SU-DHL-6 (cell line): ENCODE measurements at regions not wholly inside any gene's neighbourhood (a gene's known extent, or its start where the extent isn't known, plus 50 kb on each side); places are given as distances from the start of the nearest gene placed in this dataset.

Source experiments
- H2AFZ ChIP-seq: fragments of 200-600 bp; sonication (generic); 2 replicates; pipeline ENCODE4 v1.6.1; 2014; ENCODE audit warnings: low read depth, mild to moderate bottlenecking, moderate library complexity, mixed read lengths, antibody characterized with exemption, low read length; ENCODE audit not compliant: severe bottlenecking
- H3F3A ChIP-seq: fragments of 200-600 bp; shearing (Covaris generic); 2 replicates; pipeline ENCODE4 v1.6.0; 2016; ENCODE audit warnings: antibody characterized with exemption, mild to moderate bottlenecking; ENCODE audit not compliant: insufficient read depth
- H3K27ac ChIP-seq: fragments of 200-600 bp; sonication (generic); 2 replicates; pipeline ENCODE4 v1.5.1; 2016; ENCODE audit warnings: low read depth, mild to moderate bottlenecking, low read length, moderate library complexity, mixed read lengths
- H3K27me3 ChIP-seq: fragments of 200-600 bp; sonication (generic), shearing (Covaris generic); 2 replicates; pipeline ENCODE4 v1.6.0; 2014; ENCODE audit warnings: mild to moderate bottlenecking, low read length
- H3K36me3 ChIP-seq: fragments of 200-600 bp; sonication (generic); 2 replicates; pipeline ENCODE4 v1.6.1; 2014; ENCODE audit warnings: mild to moderate bottlenecking, low read length, mixed read lengths
- H3K4me2 ChIP-seq: fragments of 300-600, 200-600 bp; shearing (Covaris generic), sonication (generic); 2 replicates; pipeline ENCODE4 v1.6.0; 2014; ENCODE audit warnings: low read length, low read depth, mild to moderate bottlenecking; ENCODE audit not compliant: poor library complexity, severe bottlenecking
- H3K4me3 ChIP-seq: fragments of 200-600 bp; sonication (generic); 2 replicates; pipeline ENCODE4 v1.5.1; 2014; ENCODE audit warnings: antibody characterized with exemption, low read length, mild to moderate bottlenecking, mixed read lengths; ENCODE audit not compliant: insufficient read depth, poor library complexity, severe bottlenecking
- H3K79me2 ChIP-seq: fragments of 200-600 bp; sonication (generic); 2 replicates; pipeline ENCODE4 v1.6.1; 2014; ENCODE audit warnings: mild to moderate bottlenecking, low read length, moderate library complexity; ENCODE audit not compliant: insufficient read depth
- H3K9ac ChIP-seq: fragments of 200-600 bp; sonication (generic); 2 replicates; pipeline ENCODE4 v1.7.0; 2014; ENCODE audit warnings: mild to moderate bottlenecking, low read length
- H3K9me2 ChIP-seq: fragments of 200-600 bp; sonication (generic); replicated peaks from 2 replicates; pipeline ENCODE4 v1.6.1; 2014; ENCODE audit warnings: low read length; ENCODE audit not compliant: insufficient read depth
- H3K9me3 ChIP-seq: fragments of 200-600 bp; sonication (generic); 2 replicates; pipeline ENCODE4 v1.6.1; 2014; ENCODE audit warnings: low read length, mixed read lengths; ENCODE audit not compliant: insufficient read depth
- H4K20me1 ChIP-seq: fragments of 200-600 bp; sonication (generic); 2 replicates; pipeline ENCODE4 v1.6.1; 2014; ENCODE audit warnings: low read depth, mild to moderate bottlenecking, antibody characterized with exemption, low read length, moderate library complexity, mixed read lengths
- CTCF ChIP-seq: fragments of 200-600 bp; sonication (generic); IDR thresholded peaks from one replicate; pipeline ENCODE4 v1.5.1; 2017; ENCODE audit warnings: antibody characterized with exemption, mild to moderate bottlenecking, low read length, moderate library complexity; ENCODE audit not compliant: insufficient read depth, poor library complexity, severe bottlenecking
- EZH2phosphoT487 ChIP-seq: fragments of 200-600 bp; sonication (generic), shearing (Covaris generic); conservative IDR thresholded peaks from 2 replicates; pipeline ENCODE4 v1.6.1; 2018; ENCODE audit warnings: mild to moderate bottlenecking, antibody characterized with exemption, low read length, moderate library complexity, mixed read lengths

GRCh38 chr2:120874888-120875275, 139.2 kb downstream of the GLI2 start:
- no peak for TF ChIP-seq CTCF
- TF ChIP-seq EZH2phosphoT487: no peak
- H3K4me3 ChIP-seq: no peak overlapping the region
- no peak overlapping the region for H2AFZ ChIP-seq
- H3K9me3 ChIP-seq: no peaks in the 10 kb centered on the region
- no peaks in the 10 kb centered on the region for H3F3A ChIP-seq
- no peak overlapping the region for H3K4me2 ChIP-seq
- no peaks in the 10 kb centered on the region for H3K9me2 ChIP-seq
- H3K27me3 ChIP-seq: no peaks in the 10 kb centered on the region
- no peak overlapping the region for H3K27ac ChIP-seq
- no peaks in the 10 kb centered on the region for H3K36me3 ChIP-seq
- no peaks in the 10 kb centered on the region for H4K20me1 ChIP-seq
- no peak overlapping the region for H3K9ac ChIP-seq
- no peaks in the 10 kb centered on the region for H3K79me2 ChIP-seq

- Histone ChIP-seq H3K79me2 (no peaks in the 10 kb centered on the region), H2AFZ (no peak overlapping the region), H3K9me3 (no peaks in the 10 kb centered on the region), H3K4me3 (no peak overlapping the region), H3K27ac (no peak overlapping the region), H3K9me2 (no peaks in the 10 kb centered on the region), H3K27me3 (no peaks in the 10 kb centered on the region), H4K20me1 (no peaks in the 10 kb centered on the region), H3K9ac (no peak overlapping the region), H3K4me2 (no peak overlapping the region), H3K36me3 (no peaks in the 10 kb centered on the region), H3F3A (no peaks in the 10 kb centered on the region)
- TF ChIP-seq CTCF (no peak), EZH2phosphoT487 (no peak)
These were observed 139.8 kb downstream of the GLI2 start for GRCh38 chr2:120875431-120875830.

GRCh38 chr2:120876526-120877280, 141.0 kb downstream of the GLI2 start:
- no peaks in the 10 kb centered on the region for H3K36me3 ChIP-seq
- no peak overlapping the region for H2AFZ ChIP-seq
- H3K9me2 ChIP-seq: no peaks in the 10 kb centered on the region
- no peaks in the 10 kb centered on the region for H3K79me2 ChIP-seq
- H4K20me1 ChIP-seq: no peaks in the 10 kb centered on the region
- H3F3A ChIP-seq: no peaks in the 10 kb centered on the region
- no peak overlapping the region for H3K4me3 ChIP-seq
- no peaks in the 10 kb centered on the region for H3K9me3 ChIP-seq
- H3K4me2 ChIP-seq: no peak overlapping the region
- no peak for TF ChIP-seq EZH2phosphoT487
- TF ChIP-seq CTCF: no peak
- H3K27me3 ChIP-seq: no peaks in the 10 kb centered on the region
- no peak overlapping the region for H3K27ac ChIP-seq
- H3K9ac ChIP-seq: no peak overlapping the region
